Activated naive CD8-positive, alpha-beta T cell treated with anti-CD3 and anti-CD28 coated beads, Interleukin-2, amount 50 U/mL, for 24 hours (primary cell): ENCODE measurements at regions not wholly inside any gene's neighbourhood (a gene's known extent, or its start where the extent isn't known, plus 50 kb on each side); places are given as distances from the start of the nearest gene placed in this dataset.

Experiments
- ATAC-seq: fragments of 150-1000 bp; cut with Tn5 transposase; one replicate; pipeline ENCODE4 v1.10.0; 2021
- DNase-seq: peaks from one replicate; pipeline ENCODE4 v3.0.0; 2021
- H3K27ac Mint-ChIP-seq: one replicate; pipeline ENCODE4 v1.8.0; 2021; ENCODE audit warnings: mild to moderate bottlenecking, mixed read lengths
- H3K27me3 Mint-ChIP-seq: one replicate; pipeline ENCODE4 v1.8.0; 2021; ENCODE audit warnings: mixed read lengths
- H3K36me3 Mint-ChIP-seq: one replicate; pipeline ENCODE4 v1.8.0; 2021; ENCODE audit warnings: low read depth, mixed read lengths
- H3K4me1 Mint-ChIP-seq: one replicate; pipeline ENCODE4 v1.8.0; 2021; ENCODE audit warnings: mixed read lengths
- H3K4me3 Mint-ChIP-seq: one replicate; pipeline ENCODE4 v1.8.0; 2021; ENCODE audit warnings: mild to moderate bottlenecking, moderate library complexity, mixed read lengths
- H3K9me3 Mint-ChIP-seq: one replicate; pipeline ENCODE4 v1.8.0; 2021; ENCODE audit warnings: mixed read lengths

- H3K4me1 Mint-ChIP-seq: no peaks in the 10 kb centered on the region
- no peak for DNase-seq
- no peaks in the 10 kb centered on the region for H3K36me3 Mint-ChIP-seq
- H3K27ac Mint-ChIP-seq: no peak overlapping the region
- peaks cover 15% of the 10 kb centered on the region for H3K27me3 Mint-ChIP-seq
- ATAC-seq: no peak
- H3K4me3 Mint-ChIP-seq: no peak overlapping the region
- H3K9me3 Mint-ChIP-seq: no peaks in the 10 kb centered on the region
Measured at GRCh38 chr1:29960156-29960755, 723.9 kb downstream of the PTPRU start.

GRCh38 chr1:29959356-29959755 lies 723.0 kb downstream of the PTPRU start:
- Mint-ChIP-seq H3K36me3 (no peaks in the 10 kb centered on the region), H3K9me3 (no peaks in the 10 kb centered on the region), H3K27me3 (peaks cover 15% of the 10 kb centered on the region), H3K4me3 (no peak overlapping the region), H3K27ac (no peak overlapping the region), H3K4me1 (no peaks in the 10 kb centered on the region)
- ATAC-seq: no peak
- no peak for DNase-seq

GRCh38 chr1:29958271-29958670 lies 721.9 kb downstream of the PTPRU start:
- Mint-ChIP-seq H3K27ac (no peak overlapping the region), H3K27me3 (peaks cover 10% of the 10 kb centered on the region), H3K9me3 (no peaks in the 10 kb centered on the region), H3K4me3 (no peak overlapping the region), H3K36me3 (no peaks in the 10 kb centered on the region), H3K4me1 (no peaks in the 10 kb centered on the region)
- no peak for DNase-seq
- no peak for ATAC-seq

- H3K36me3 Mint-ChIP-seq: no peaks in the 10 kb centered on the region
- peaks cover 8% of the 10 kb centered on the region for H3K27me3 Mint-ChIP-seq
- no peak for DNase-seq
- ATAC-seq: no peak
- no peak overlapping the region for H3K4me3 Mint-ChIP-seq
- no peaks in the 10 kb centered on the region for H3K4me1 Mint-ChIP-seq
- H3K9me3 Mint-ChIP-seq: no peaks in the 10 kb centered on the region
- no peak overlapping the region for H3K27ac Mint-ChIP-seq
Measured at GRCh38 chr1:29956349-29957030, 720.2 kb downstream of the PTPRU start.

GRCh38 chr1:29954591-29954990 lies 718.3 kb downstream of the PTPRU start:
- no peaks in the 10 kb centered on the region for H3K4me1 Mint-ChIP-seq
- DNase-seq: no peak
- no peak overlapping the region for H3K4me3 Mint-ChIP-seq
- H3K9me3 Mint-ChIP-seq: no peaks in the 10 kb centered on the region
- H3K36me3 Mint-ChIP-seq: no peaks in the 10 kb centered on the region
- peaks cover 8% of the 10 kb centered on the region for H3K27me3 Mint-ChIP-seq
- H3K27ac Mint-ChIP-seq: no peak overlapping the region
- ATAC-seq: no peak

GRCh38 chr1:29953961-29954360 lies 717.6 kb downstream of the PTPRU start:
- H3K27me3 Mint-ChIP-seq: peaks cover 8% of the 10 kb centered on the region
- H3K4me1 Mint-ChIP-seq: no peaks in the 10 kb centered on the region
- H3K4me3 Mint-ChIP-seq: no peak overlapping the region
- H3K27ac Mint-ChIP-seq: no peak overlapping the region
- DNase-seq (no peak), ATAC-seq (no peak)
- no peaks in the 10 kb centered on the region for H3K36me3 Mint-ChIP-seq
- no peaks in the 10 kb centered on the region for H3K9me3 Mint-ChIP-seq

GRCh38 chr1:29949676-29950075 lies 713.4 kb downstream of the PTPRU start:
- no peak overlapping the region for H3K27ac Mint-ChIP-seq
- DNase-seq (no peak), ATAC-seq (no peak)
- H3K27me3 Mint-ChIP-seq: peaks cover 5% of the 10 kb centered on the region
- H3K36me3 Mint-ChIP-seq: no peaks in the 10 kb centered on the region
- H3K4me1 Mint-ChIP-seq: no peaks in the 10 kb centered on the region
- no peaks in the 10 kb centered on the region for H3K9me3 Mint-ChIP-seq
- H3K4me3 Mint-ChIP-seq: no peak overlapping the region

- Mint-ChIP-seq H3K27ac (no peak overlapping the region), H3K36me3 (no peaks in the 10 kb centered on the region), H3K4me3 (no peak overlapping the region), H3K4me1 (no peaks in the 10 kb centered on the region), H3K27me3 (peaks cover 5% of the 10 kb centered on the region), H3K9me3 (no peaks in the 10 kb centered on the region)
- no peak for DNase-seq
- ATAC-seq: no peak
Measured at GRCh38 chr1:29948581-29948980, 712.3 kb downstream of the PTPRU start.

- Mint-ChIP-seq H3K9me3 (no peaks in the 10 kb centered on the region), H3K27me3 (peaks cover 2% of the 10 kb centered on the region), H3K4me1 (no peaks in the 10 kb centered on the region), H3K4me3 (no peak overlapping the region), H3K27ac (no peak overlapping the region), H3K36me3 (no peaks in the 10 kb centered on the region)
- no peak for ATAC-seq
- no peak for DNase-seq
Measured at GRCh38 chr1:29946057-29946456, 709.7 kb downstream of the PTPRU start.

GRCh38 chr1:29945426-29945825 lies 709.1 kb downstream of the PTPRU start:
- no peaks in the 10 kb centered on the region for H3K9me3 Mint-ChIP-seq
- H3K27me3 Mint-ChIP-seq: peaks cover 2% of the 10 kb centered on the region
- H3K27ac Mint-ChIP-seq: no peak overlapping the region
- DNase-seq (no peak), ATAC-seq (no peak)
- H3K4me3 Mint-ChIP-seq: no peak overlapping the region
- H3K4me1 Mint-ChIP-seq: no peaks in the 10 kb centered on the region
- H3K36me3 Mint-ChIP-seq: no peaks in the 10 kb centered on the region

- ATAC-seq: no peak
- H3K4me3 Mint-ChIP-seq: no peak overlapping the region
- peaks cover 10% of the 10 kb centered on the region for H3K27me3 Mint-ChIP-seq
- no peak for DNase-seq
- no peak overlapping the region for H3K27ac Mint-ChIP-seq
- no peaks in the 10 kb centered on the region for H3K36me3 Mint-ChIP-seq
- no peaks in the 10 kb centered on the region for H3K4me1 Mint-ChIP-seq
- H3K9me3 Mint-ChIP-seq: no peaks in the 10 kb centered on the region
Measured at GRCh38 chr1:29944253-29944905, 708.1 kb downstream of the PTPRU start.

- Mint-ChIP-seq H3K36me3 (no peaks in the 10 kb centered on the region), H3K27me3 (peaks cover 10% of the 10 kb centered on the region), H3K4me1 (no peaks in the 10 kb centered on the region), H3K27ac (no peak overlapping the region), H3K4me3 (no peak overlapping the region), H3K9me3 (no peaks in the 10 kb centered on the region)
- DNase-seq (no peak), ATAC-seq (no peak)
Measured at GRCh38 chr1:29943034-29943433, 706.7 kb downstream of the PTPRU start.

- no peak overlapping the region for H3K4me3 Mint-ChIP-seq
- no peaks in the 10 kb centered on the region for H3K36me3 Mint-ChIP-seq
- no peak for ATAC-seq
- peaks cover 7% of the 10 kb centered on the region for H3K27me3 Mint-ChIP-seq
- DNase-seq: no peak
- no peaks in the 10 kb centered on the region for H3K9me3 Mint-ChIP-seq
- no peaks in the 10 kb centered on the region for H3K4me1 Mint-ChIP-seq
- no peak overlapping the region for H3K27ac Mint-ChIP-seq
Measured at GRCh38 chr1:29939079-29939478, 702.8 kb downstream of the PTPRU start.

GRCh38 chr1:29937356-29937755 lies 701.0 kb downstream of the PTPRU start:
- Mint-ChIP-seq H3K36me3 (no peaks in the 10 kb centered on the region), H3K4me1 (no peaks in the 10 kb centered on the region), H3K27ac (no peak overlapping the region), H3K27me3 (peaks cover 9% of the 10 kb centered on the region), H3K9me3 (no peaks in the 10 kb centered on the region), H3K4me3 (no peak overlapping the region)
- DNase-seq (no peak), ATAC-seq (no peak)

- H3K4me1 Mint-ChIP-seq: no peaks in the 10 kb centered on the region
- H3K36me3 Mint-ChIP-seq: no peaks in the 10 kb centered on the region
- DNase-seq (no peak), ATAC-seq (no peak)
- peaks cover 20% of the 10 kb centered on the region for H3K27me3 Mint-ChIP-seq
- H3K9me3 Mint-ChIP-seq: no peaks in the 10 kb centered on the region
- H3K4me3 Mint-ChIP-seq: no peak overlapping the region
- H3K27ac Mint-ChIP-seq: no peak overlapping the region
Measured at GRCh38 chr1:29936031-29936544, 699.8 kb downstream of the PTPRU start.
